ENCODE measurements at regions not wholly inside any gene's neighbourhood (a gene's known extent, or its start where the extent isn't known, plus 50 kb on each side); places are given as distances from the start of the nearest gene placed in this dataset.

DNA sequence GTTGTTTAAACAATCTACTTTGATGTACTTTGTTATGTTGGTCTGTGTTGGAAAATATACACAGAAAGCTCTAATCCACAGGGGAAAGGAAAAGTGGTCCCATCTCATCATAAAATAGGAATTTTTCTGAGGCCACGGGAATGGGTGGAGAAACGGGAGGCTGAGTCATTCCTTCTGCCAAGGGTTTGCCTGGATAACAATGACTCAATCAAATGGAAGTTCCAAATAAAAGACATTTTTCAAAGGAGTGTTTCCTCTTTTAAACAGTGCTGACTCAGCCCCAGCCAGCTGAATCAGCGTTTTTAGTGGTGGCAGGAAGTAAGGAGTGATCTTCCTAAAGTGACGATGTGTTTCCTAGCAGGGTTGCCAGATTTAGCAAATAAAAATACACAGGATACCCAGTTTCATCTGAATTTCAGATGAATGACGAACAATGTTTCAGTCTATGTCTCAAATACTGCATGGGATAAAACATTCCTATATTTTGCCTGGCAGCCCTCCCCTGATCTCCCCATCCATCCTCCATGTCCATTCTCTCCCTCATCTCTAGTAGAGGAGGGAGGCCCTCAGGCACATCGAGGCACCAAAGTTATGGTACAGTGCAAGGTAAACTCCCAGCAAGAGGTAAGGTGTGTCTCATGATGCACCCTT lies 345.4 kb upstream of the GATB start:
- H3K4me1 ChIP-seq (ENCODE audit: control insufficient read depth, insufficient read depth, low read length) = peaks cover 21% of the 10 kb centered on the region
- peak; percentile 40 to 64 for DNase-seq

DNA sequence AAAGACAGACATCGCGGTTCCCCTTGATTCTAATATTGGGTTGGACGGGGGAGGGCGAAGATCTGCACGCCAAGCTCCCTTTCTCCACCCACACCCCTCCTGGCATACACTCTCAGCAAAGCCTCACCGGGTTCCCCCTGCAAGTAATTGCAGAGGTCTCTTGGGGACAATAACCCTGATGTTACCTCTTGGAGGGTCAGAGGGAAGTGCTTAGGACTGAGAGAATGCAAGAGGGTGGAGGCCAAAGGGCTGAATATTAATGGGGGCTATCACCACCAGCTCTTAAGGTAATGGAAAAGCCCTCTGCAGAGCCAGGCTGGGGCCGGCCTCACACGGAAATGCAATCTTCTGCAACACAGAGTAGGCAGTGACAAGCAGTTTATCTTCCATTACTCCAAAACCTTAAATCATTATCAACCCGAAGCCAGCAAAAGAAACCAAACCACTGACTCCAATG lies 344.1 kb upstream of the GATB start:
- no CpG with 5 or more reads among the region's 9 CpGs for WGBS (ENCODE audit: insufficient coverage, low lambda C conversion rate)
- H3K27me3 ChIP-seq (ENCODE audit: control insufficient read depth, insufficient read depth, low read length) = no peaks in the 10 kb centered on the region
- H3K9me3 ChIP-seq (ENCODE audit: control insufficient read depth, low read depth, low read length) = no peaks in the 10 kb centered on the region
- no peak for DNase-seq
- no peak overlapping the region for H3K27ac ChIP-seq (ENCODE audit: low read length)
- no peak overlapping the region for H3K4me3 ChIP-seq (ENCODE audit: low read length)
- H3K36me3 ChIP-seq (ENCODE audit: control insufficient read depth, insufficient read depth, low read length) = no peaks in the 10 kb centered on the region
- peaks cover 21% of the 10 kb centered on the region for H3K4me1 ChIP-seq (ENCODE audit: control insufficient read depth, insufficient read depth, low read length)

More for the DNA sequence above, 345.4 kb upstream of the GATB start:
- WGBS (ENCODE audit: insufficient coverage, low lambda C conversion rate) = 60% methylated on average over 2 of the region's 6 CpGs
- H3K27me3 ChIP-seq (ENCODE audit: control insufficient read depth, insufficient read depth, low read length) = no peaks in the 10 kb centered on the region
- H3K27ac ChIP-seq (ENCODE audit: low read length) = no peak overlapping the region
- no peak overlapping the region for H3K4me3 ChIP-seq (ENCODE audit: low read length)
- H3K9me3 ChIP-seq (ENCODE audit: control insufficient read depth, low read depth, low read length) = no peaks in the 10 kb centered on the region
- no peaks in the 10 kb centered on the region for H3K36me3 ChIP-seq (ENCODE audit: control insufficient read depth, insufficient read depth, low read length)

DNA sequence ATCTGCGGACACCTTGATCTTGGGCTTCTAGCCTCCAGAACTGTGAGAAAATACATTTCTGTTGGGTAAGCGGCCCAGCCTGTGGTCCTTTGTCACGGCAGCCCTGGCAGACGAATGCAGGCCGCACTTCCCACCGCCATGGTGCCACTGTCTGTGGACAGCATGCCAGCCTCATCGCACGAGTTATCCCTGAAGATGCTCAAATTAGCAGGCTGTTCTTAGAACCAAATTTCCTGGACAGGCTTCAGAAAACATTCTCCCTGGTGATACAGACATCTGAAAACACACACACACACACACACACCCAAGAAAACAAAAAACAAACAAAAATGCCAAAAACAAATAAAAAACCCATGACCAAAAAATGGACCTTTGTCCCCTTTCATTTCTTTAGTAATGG lies 343.5 kb upstream of the GATB start:
- no CpG with 5 or more reads among the region's 8 CpGs for WGBS (ENCODE audit: insufficient coverage, low lambda C conversion rate)

DNA sequence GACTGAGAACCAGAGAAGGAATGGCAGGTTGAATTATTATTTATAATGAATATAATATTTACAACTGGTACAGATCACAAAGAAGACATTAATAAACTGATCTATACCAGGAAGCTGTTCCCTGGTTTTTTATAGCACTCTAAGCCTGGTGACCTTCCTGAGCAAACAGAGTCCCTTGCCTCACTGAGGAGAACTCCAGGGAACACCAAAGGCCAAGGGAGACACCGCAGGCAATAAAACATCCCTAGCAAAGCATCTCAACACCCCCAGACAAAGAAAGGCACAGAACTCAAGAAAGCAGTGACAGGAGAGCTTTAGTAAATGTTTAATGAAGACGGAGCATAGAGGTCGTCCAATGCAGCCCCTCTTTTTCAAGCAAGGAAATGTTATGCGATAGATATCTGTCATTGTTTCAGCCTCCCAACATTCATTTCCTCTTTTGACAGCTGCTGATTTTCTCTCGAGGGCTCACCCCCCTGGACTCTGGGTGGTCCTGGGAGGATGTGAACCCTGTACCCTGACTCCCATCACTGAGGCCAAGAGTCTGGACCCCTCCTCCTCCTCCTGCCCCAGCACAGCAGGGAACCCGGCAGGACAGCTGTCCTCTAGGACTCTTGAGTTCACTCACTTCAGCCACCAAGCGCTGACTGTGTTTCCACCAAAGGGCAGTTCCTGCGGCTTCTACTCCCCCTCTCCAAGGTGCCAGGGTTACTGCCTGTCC lies 342.5 kb upstream of the GATB start:
- Histone ChIP-seq H3K36me3 (ENCODE audit: control insufficient read depth, insufficient read depth, low read length) (no peaks in the 10 kb centered on the region), H3K27me3 (ENCODE audit: control insufficient read depth, insufficient read depth, low read length) (no peaks in the 10 kb centered on the region), H3K4me3 (ENCODE audit: low read length) (no peak overlapping the region), H3K27ac (ENCODE audit: low read length) (peak overlapping the region; percentile 12), H3K4me1 (ENCODE audit: control insufficient read depth, insufficient read depth, low read length) (peaks cover 21% of the 10 kb centered on the region), H3K9me3 (ENCODE audit: control insufficient read depth, low read depth, low read length) (no peaks in the 10 kb centered on the region)
- peak; percentile 42 to 71 for DNase-seq
- WGBS (ENCODE audit: insufficient coverage, low lambda C conversion rate) = no CpG with 5 or more reads among the region's 8 CpGs

More for the DNA sequence above, 343.5 kb upstream of the GATB start:
- Histone ChIP-seq H3K9me3 (ENCODE audit: control insufficient read depth, low read depth, low read length) (no peaks in the 10 kb centered on the region), H3K4me1 (ENCODE audit: control insufficient read depth, insufficient read depth, low read length) (peaks cover 21% of the 10 kb centered on the region), H3K27ac (ENCODE audit: low read length) (no peak overlapping the region), H3K4me3 (ENCODE audit: low read length) (no peak overlapping the region), H3K27me3 (ENCODE audit: control insufficient read depth, insufficient read depth, low read length) (no peaks in the 10 kb centered on the region), H3K36me3 (ENCODE audit: control insufficient read depth, insufficient read depth, low read length) (no peaks in the 10 kb centered on the region)
- no peak for DNase-seq

DNA sequence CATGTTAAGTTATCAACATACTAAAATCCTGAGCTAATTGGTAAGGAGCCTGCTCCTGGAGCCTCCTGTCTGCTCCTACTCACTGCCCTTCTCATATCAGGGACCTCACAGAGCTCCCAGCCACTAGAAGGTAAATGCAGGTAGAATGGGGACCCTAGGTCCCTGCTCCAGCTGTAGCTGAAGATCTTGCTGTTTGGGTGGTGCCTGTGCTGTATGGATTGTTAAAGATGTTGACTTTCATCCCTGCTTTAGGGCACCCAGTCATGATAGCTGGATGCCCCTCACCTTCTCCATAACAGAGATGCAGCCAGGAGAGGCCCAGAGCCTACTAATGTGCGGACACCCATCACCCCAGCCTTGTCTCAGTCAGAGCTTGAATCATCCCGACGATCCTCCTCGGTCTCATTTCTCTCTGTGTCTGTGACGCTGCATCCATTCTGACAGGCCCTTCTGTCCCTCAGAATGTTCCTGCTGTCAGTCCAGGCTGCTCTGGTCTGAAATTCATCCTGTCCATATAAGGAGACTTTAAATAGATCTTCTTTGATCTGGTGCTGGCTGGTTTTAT lies 341.7 kb upstream of the GATB start:
- Histone ChIP-seq H3K4me3 (ENCODE audit: low read length) (no peak overlapping the region), H3K9me3 (ENCODE audit: control insufficient read depth, low read depth, low read length) (no peaks in the 10 kb centered on the region), H3K36me3 (ENCODE audit: control insufficient read depth, insufficient read depth, low read length) (no peaks in the 10 kb centered on the region), H3K4me1 (ENCODE audit: control insufficient read depth, insufficient read depth, low read length) (peaks cover 21% of the 10 kb centered on the region), H3K27ac (ENCODE audit: low read length) (peak overlapping the region; percentile 9), H3K27me3 (ENCODE audit: control insufficient read depth, insufficient read depth, low read length) (no peaks in the 10 kb centered on the region)
- 73% methylated on average over 2 of the region's 5 CpGs for WGBS (ENCODE audit: insufficient coverage, low lambda C conversion rate)
- DNase-seq = no peak

DNA sequence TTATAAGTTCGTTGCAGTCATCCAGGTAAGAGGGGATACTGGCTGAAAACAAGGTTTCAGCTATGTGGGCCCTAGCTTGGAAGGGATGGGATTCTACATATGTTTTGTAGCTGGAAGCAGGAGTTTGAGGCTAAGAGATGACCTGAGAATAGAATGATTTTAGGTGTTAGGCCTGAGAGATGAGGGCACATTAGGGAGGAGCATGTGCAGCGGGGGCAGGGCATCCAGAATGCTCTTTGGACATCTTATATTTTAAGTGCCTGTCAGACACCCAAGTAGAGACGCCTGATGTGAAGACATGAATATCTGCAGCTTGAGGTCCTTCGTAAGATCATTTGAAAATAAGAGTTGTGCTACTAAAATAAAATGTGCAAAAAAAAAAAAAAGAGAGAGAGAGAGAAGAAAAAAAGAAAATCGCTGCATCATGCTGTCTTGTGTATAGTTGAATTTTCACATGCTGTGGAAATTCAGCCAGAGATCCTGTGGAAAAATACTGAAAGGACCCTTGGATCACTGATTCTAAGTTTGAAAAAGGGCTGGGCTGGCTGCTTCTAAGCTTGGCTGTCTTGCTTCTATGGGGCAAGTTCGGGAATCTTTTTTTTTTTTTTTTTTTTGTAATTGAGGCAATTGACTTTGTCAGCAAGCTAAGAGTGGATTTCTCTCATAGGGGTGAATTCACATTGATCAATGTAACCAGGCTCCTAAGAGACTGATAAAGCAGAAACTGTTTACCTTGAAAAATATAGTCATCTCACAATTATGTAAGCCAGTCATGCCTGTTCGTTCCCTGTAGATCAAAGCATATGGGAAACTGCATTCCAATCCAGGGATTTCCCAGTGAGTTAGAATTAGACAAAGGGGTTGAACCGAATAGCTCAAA lies 341.0 kb upstream of the GATB start:
- H3K27ac ChIP-seq (ENCODE audit: low read length) = no peak overlapping the region
- no peaks in the 10 kb centered on the region for H3K27me3 ChIP-seq (ENCODE audit: control insufficient read depth, insufficient read depth, low read length)
- H3K4me3 ChIP-seq (ENCODE audit: low read length) = no peak overlapping the region
- H3K9me3 ChIP-seq (ENCODE audit: control insufficient read depth, low read depth, low read length) = no peaks in the 10 kb centered on the region
- peak in 1 of 2 donors; percentile 27 for DNase-seq
- no peaks in the 10 kb centered on the region for H3K36me3 ChIP-seq (ENCODE audit: control insufficient read depth, insufficient read depth, low read length)
- 100% methylated on average over 1 of the region's 8 CpGs for WGBS (ENCODE audit: insufficient coverage, low lambda C conversion rate)
- peaks cover 21% of the 10 kb centered on the region for H3K4me1 ChIP-seq (ENCODE audit: control insufficient read depth, insufficient read depth, low read length)

DNA sequence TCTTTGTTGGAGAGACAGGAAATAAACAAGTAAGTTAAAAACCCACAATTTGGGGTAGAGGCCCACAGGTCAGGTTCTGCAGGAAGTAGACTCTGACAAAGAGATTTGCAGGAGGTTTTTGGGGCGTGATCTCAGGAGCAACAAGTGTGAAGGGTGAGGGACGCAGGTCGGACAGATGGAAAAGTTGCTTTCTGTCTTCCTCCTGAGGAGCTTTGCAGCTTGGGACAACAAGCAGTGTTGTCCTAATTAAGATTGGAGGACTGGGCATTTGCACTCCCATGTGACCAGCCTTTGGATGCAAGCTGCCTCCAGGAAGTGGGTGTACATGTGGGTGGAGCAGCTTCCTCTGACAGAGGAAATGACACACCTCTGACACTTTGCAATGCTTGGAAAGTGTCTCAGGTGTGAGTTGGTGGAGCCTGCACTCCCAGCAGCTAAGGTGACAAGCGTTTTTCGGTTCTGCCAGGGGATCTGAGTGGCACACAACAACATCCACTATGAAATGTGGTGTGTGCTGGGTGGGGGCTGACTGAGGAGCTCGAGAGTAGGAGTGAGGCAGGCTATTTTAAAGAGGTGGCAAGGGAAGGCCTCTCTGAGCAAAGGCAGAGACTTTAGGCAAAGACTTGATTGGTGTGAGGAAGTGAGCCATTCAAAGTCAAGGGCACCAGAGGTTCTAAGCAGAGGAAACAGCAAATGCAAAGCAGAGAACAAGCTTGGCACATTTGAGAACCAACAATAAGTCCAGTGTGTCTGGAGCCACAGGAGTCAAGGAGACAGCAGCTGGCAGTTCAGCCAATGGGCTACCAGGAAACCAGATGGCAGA lies 339.8 kb upstream of the GATB start:
- no peak for DNase-seq
- Histone ChIP-seq H3K27ac (ENCODE audit: low read length) (no peak overlapping the region), H3K9me3 (ENCODE audit: control insufficient read depth, low read depth, low read length) (no peaks in the 10 kb centered on the region), H3K4me3 (ENCODE audit: low read length) (no peak overlapping the region), H3K4me1 (ENCODE audit: control insufficient read depth, insufficient read depth, low read length) (peaks cover 21% of the 10 kb centered on the region), H3K27me3 (ENCODE audit: control insufficient read depth, insufficient read depth, low read length) (no peaks in the 10 kb centered on the region), H3K36me3 (ENCODE audit: control insufficient read depth, insufficient read depth, low read length) (no peaks in the 10 kb centered on the region)
- WGBS (ENCODE audit: insufficient coverage, low lambda C conversion rate) = 80% methylated on average over 1 of the region's 6 CpGs

DNA sequence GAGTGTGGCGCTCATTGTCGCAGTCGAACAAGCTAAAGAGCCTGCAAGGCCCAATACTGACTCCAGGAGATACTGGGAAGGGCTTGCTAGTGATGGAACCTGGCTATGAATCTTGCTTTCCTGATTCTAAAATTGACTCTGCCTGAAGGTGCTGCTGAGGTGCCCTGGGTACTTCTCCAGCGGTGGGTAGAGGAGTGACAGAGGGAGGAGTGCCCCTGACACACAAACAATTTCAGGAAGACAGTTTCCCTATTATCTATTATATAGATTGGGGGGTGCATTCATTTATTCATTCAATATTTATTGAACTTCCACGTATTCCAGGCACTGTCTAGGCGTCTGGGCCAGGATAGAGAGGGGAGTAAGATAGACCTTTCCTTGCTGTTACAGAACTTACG lies 339.2 kb upstream of the GATB start:
- H3K4me1 ChIP-seq (ENCODE audit: control insufficient read depth, insufficient read depth, low read length) = peaks cover 21% of the 10 kb centered on the region
- WGBS (ENCODE audit: insufficient coverage, low lambda C conversion rate) = 94% methylated on average over 4 of the region's 7 CpGs
- no peaks in the 10 kb centered on the region for H3K36me3 ChIP-seq (ENCODE audit: control insufficient read depth, insufficient read depth, low read length)
- H3K9me3 ChIP-seq (ENCODE audit: control insufficient read depth, low read depth, low read length) = no peaks in the 10 kb centered on the region
- DNase-seq = no peak
- H3K27me3 ChIP-seq (ENCODE audit: control insufficient read depth, insufficient read depth, low read length) = no peaks in the 10 kb centered on the region
- H3K4me3 ChIP-seq (ENCODE audit: low read length) = no peak overlapping the region
- no peak overlapping the region for H3K27ac ChIP-seq (ENCODE audit: low read length)

DNA sequence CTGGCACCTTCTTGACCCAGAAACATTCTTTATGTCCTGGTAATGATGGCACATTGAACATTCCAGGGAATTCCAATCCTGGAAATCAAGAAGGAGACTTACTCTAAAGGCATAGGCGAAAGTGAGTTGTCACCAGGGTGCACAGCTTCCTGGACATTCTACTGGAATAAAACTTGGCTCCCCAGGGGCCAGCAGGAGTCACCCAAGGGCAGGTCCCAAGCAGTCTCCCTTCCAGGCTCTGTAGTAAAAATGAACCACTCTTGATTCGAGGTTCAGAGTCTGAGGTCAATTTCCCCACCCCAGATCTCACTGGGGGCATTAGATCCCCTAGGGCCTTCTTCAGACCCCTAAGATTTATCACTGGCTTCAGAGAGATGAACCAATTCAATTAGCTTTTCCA lies 338.7 kb upstream of the GATB start:
- WGBS (ENCODE audit: insufficient coverage, low lambda C conversion rate) = no CpG with 5 or more reads among the region's 2 CpGs
- H3K9me3 ChIP-seq (ENCODE audit: control insufficient read depth, low read depth, low read length) = no peaks in the 10 kb centered on the region
- H3K4me3 ChIP-seq (ENCODE audit: low read length) = no peak overlapping the region
- H3K36me3 ChIP-seq (ENCODE audit: control insufficient read depth, insufficient read depth, low read length) = no peaks in the 10 kb centered on the region
- H3K4me1 ChIP-seq (ENCODE audit: control insufficient read depth, insufficient read depth, low read length) = peaks cover 21% of the 10 kb centered on the region
- no peaks in the 10 kb centered on the region for H3K27me3 ChIP-seq (ENCODE audit: control insufficient read depth, insufficient read depth, low read length)
- DNase-seq = no peak
- H3K27ac ChIP-seq (ENCODE audit: low read length) = no peak overlapping the region

Data from large intestine (tissue), 3 donors.